ENCODE measurements at regions not wholly inside any gene's neighbourhood (a gene's known extent, or its start where the extent isn't known, plus 50 kb on each side); places are given as distances from the start of the nearest gene placed in this dataset.

DNA sequence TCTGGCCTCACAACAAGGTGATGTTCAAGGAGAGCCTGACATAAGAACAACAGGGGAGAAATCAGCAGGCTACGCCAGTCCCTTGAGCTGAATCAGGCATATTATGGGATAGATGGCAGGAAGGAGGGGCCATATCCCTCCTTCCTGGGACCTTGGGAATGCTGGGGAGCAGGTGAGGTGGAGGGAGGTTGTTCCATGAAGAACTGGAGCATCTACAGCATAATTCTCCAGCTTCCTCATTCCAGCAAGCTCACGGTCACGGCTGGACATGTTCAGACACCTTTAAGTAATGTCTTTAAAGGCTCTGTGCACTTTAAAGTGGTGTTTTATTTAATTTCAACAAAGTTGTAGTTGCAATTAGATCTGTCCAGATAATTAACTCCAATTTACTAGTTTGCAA, 780.5 kb downstream of the TYW1 start:
- 90% methylated on average over 3 of the region's 3 CpGs for WGBS (ENCODE audit: insufficient coverage, low coverage, low lambda C conversion rate, missing lambda C conversion rate)
- no peaks in the 10 kb centered on the region for H3K4me1 ChIP-seq
- H3K27ac ChIP-seq: no peak overlapping the region
- H3K9me3 ChIP-seq: no peaks in the 10 kb centered on the region
- no peak for TF ChIP-seq POLR2A (IDR thresholded peaks at IDR 0.05)
- TF ChIP-seq, protein P1, sequence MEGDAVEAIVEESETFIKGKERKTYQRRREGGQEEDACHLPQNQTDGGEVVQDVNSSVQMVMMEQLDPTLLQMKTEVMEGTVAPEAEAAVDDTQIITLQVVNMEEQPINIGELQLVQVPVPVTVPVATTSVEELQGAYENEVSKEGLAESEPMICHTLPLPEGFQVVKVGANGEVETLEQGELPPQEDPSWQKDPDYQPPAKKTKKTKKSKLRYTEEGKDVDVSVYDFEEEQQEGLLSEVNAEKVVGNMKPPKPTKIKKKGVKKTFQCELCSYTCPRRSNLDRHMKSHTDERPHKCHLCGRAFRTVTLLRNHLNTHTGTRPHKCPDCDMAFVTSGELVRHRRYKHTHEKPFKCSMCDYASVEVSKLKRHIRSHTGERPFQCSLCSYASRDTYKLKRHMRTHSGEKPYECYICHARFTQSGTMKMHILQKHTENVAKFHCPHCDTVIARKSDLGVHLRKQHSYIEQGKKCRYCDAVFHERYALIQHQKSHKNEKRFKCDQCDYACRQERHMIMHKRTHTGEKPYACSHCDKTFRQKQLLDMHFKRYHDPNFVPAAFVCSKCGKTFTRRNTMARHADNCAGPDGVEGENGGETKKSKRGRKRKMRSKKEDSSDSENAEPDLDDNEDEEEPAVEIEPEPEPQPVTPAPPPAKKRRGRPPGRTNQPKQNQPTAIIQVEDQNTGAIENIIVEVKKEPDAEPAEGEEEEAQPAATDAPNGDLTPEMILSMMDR (IDR thresholded peaks at IDR 0.05): no peak
- H3K27me3 ChIP-seq: no peaks in the 10 kb centered on the region
- DNase-seq (no peak), ATAC-seq (no peak)
- intact Hi-C loops (cut with DNase I): no loop called here
- no peaks in the 10 kb centered on the region for H3K36me3 ChIP-seq
- H3K4me3 ChIP-seq: no peak overlapping the region

DNA sequence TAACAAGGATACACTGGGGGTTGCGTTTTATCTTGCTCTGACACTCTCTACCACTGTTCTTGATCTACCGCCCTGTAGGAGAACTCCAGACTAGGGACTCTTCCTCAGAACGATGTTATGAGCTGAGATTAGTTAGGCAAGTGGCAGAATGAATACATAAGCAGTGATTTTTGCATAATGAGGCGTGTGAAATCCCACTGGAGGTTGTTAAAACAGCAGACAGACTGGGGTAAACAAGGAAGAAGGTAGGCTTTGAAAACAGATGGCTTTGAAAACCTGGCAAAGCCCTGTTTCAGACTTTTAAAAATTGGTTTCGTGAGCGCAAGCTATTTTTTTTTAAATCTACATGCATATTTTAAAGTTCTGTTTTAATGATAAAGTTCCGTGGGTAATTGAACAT, 785.2 kb downstream of the TYW1 start:
- DNase-seq (no peak), ATAC-seq (no peak)
- WGBS (ENCODE audit: insufficient coverage, low coverage, low lambda C conversion rate, missing lambda C conversion rate): 75% methylated on average over 7 of the region's 7 CpGs
- Histone ChIP-seq H3K36me3 (no peaks in the 10 kb centered on the region), H3K4me1 (no peaks in the 10 kb centered on the region), H3K27me3 (no peaks in the 10 kb centered on the region), H3K27ac (no peak overlapping the region), H3K4me3 (no peak overlapping the region), H3K9me3 (no peaks in the 10 kb centered on the region)
- intact Hi-C loops (cut with DNase I): no loop called here
- TF ChIP-seq, protein P1 (IDR thresholded peaks at IDR 0.05): no peak
- TF ChIP-seq POLR2A (IDR thresholded peaks at IDR 0.05): no peak

DNA sequence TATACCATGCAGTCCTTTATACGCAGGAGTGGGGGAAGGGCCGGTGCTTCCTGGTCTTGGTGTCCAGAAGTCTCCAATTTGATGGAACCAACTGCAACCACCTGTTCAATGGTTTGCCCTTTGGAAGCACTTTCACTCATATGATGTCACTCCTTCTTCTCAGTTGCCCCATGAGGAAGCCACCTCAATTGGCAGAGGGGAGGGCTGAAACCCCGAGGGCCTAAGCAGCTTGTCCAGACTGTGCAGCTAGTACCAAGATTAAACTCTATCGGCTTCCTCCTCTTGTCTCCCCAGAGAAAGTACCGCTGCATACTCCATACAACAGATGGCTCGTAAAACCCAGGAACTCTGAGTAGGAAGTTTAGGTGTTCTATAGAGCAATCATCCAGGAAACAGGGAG, 789.4 kb downstream of the TYW1 start:
- ATAC-seq: no peak
- WGBS (ENCODE audit: insufficient coverage, low coverage, low lambda C conversion rate, missing lambda C conversion rate): no CpG with 5 or more reads among the region's 6 CpGs
- Histone ChIP-seq H3K27ac (no peak overlapping the region), H3K27me3 (no peaks in the 10 kb centered on the region), H3K4me1 (no peaks in the 10 kb centered on the region), H3K9me3 (no peaks in the 10 kb centered on the region), H3K36me3 (no peaks in the 10 kb centered on the region), H3K4me3 (no peak overlapping the region)
- no peak for DNase-seq
- intact Hi-C loops (cut with DNase I): no loop called here
- no peak for TF ChIP-seq POLR2A (IDR thresholded peaks at IDR 0.05)
- TF ChIP-seq, protein P1 (IDR thresholded peaks at IDR 0.05): no peak

DNA sequence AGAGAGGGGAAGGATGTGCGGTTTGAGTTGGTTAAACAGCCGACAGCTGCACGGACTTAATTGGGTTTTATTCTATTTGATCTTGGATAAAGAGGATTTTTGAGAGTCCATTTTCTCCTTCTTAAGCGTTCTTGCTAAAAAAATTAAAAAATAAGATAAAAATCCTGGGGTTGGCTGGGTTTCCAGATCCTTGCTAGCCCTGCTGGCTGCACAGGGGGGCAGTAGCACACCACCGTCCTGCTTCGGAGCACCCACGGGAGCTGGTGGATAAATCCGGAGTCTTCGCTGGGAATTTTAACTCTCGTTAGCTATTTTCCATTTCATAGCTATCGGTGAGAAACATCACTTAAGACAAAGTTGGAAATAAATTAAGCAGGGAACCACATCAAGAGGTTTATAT, 792.0 kb downstream of the TYW1 start:
- no peaks in the 10 kb centered on the region for H3K27me3 ChIP-seq
- H3K9me3 ChIP-seq: no peaks in the 10 kb centered on the region
- no peak overlapping the region for H3K4me3 ChIP-seq
- DNase-seq (peak in 2 of 3 donors; percentile 34 to 53), ATAC-seq (peak; percentile 61 to 72 (median 66))
- intact Hi-C loops (cut with DNase I): no loop called here
- no peaks in the 10 kb centered on the region for H3K4me1 ChIP-seq
- no peak overlapping the region for H3K27ac ChIP-seq
- H3K36me3 ChIP-seq: no peaks in the 10 kb centered on the region
- TF ChIP-seq POLR2A (IDR thresholded peaks at IDR 0.05): no peak
- TF ChIP-seq, protein P1 (IDR thresholded peaks at IDR 0.05): peak; percentile 46 to 59 (median 53)
- 41% methylated on average over 10 of the region's 11 CpGs for WGBS (ENCODE audit: insufficient coverage, low coverage, low lambda C conversion rate, missing lambda C conversion rate)

DNA sequence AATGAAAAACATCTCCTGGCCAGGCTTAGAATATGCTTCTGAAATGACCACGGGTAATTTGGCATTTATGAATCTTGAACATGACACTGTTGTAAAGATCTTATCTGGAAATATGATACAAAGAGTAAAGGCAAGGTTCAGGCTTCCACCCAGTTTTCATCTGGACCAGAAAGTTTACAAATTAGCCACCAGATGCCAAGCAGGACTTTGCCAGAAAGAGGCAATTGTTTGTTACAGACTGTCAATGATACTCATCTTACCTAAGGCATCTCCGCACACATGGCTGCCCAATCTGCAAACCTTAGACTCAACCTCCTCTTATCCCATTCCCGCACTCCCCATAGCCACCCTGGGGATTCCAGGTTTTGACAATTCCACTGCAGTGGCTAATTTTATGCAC, 795.3 kb downstream of the TYW1 start:
- no peak for ATAC-seq
- intact Hi-C loops (cut with DNase I): no loop called here
- Histone ChIP-seq H3K9me3 (no peaks in the 10 kb centered on the region), H3K27me3 (no peaks in the 10 kb centered on the region), H3K4me3 (no peak overlapping the region), H3K4me1 (no peaks in the 10 kb centered on the region), H3K36me3 (no peaks in the 10 kb centered on the region), H3K27ac (no peak overlapping the region)
- TF ChIP-seq, protein P1 (IDR thresholded peaks at IDR 0.05): no peak
- TF ChIP-seq POLR2A (IDR thresholded peaks at IDR 0.05): no peak
- WGBS (ENCODE audit: insufficient coverage, low coverage, low lambda C conversion rate, missing lambda C conversion rate): 72% methylated on average over 2 of the region's 3 CpGs
- DNase-seq: no peak
